ENCODE measurements at regions not wholly inside any gene's neighbourhood (a gene's known extent, or its start where the extent isn't known, plus 50 kb on each side); places are given as distances from the start of the nearest gene placed in this dataset.

DNA sequence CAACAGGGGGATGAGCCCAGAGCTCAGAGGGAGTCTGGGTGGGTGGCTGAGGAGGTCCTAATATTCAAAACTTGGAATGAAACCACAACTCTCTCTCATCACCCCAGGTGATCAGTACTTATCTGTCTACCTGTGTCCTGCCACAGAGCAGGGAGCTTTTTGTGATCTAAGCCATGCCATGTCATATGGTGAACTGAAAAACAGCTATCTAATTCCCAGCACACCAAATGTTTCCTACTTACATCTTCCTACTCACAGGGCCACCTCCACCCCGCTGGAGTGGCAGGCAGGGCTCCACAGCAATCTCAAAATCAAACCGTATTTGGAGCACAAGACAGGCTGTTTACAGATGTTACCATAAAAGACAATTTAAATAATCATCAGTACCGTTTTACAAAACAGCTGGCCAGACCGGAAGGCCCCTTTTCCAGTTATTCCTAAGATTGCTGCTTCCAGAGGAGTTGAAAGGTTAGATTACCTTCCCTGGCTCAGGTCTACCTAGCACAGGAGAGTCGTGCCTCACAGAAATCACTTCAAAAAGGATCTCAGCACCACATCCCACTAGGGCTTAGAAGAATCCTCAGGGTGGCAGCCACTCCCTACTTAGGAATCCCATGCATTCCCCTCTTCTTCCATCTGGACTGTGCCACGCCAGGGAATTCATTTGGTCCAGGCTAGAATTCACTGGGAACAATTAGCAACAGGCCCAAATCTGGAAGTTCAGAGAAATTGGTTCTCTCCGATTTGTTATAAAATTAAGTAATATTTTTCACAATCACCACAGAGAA is 226.6 kb upstream of the IL12A start:
- TF ChIP-seq, protein P1, sequence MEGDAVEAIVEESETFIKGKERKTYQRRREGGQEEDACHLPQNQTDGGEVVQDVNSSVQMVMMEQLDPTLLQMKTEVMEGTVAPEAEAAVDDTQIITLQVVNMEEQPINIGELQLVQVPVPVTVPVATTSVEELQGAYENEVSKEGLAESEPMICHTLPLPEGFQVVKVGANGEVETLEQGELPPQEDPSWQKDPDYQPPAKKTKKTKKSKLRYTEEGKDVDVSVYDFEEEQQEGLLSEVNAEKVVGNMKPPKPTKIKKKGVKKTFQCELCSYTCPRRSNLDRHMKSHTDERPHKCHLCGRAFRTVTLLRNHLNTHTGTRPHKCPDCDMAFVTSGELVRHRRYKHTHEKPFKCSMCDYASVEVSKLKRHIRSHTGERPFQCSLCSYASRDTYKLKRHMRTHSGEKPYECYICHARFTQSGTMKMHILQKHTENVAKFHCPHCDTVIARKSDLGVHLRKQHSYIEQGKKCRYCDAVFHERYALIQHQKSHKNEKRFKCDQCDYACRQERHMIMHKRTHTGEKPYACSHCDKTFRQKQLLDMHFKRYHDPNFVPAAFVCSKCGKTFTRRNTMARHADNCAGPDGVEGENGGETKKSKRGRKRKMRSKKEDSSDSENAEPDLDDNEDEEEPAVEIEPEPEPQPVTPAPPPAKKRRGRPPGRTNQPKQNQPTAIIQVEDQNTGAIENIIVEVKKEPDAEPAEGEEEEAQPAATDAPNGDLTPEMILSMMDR (IDR thresholded peaks at IDR 0.05; ENCODE audit: poor library complexity) = no peak
- no peak for TF ChIP-seq EZH2 (IDR thresholded peaks at IDR 0.05; ENCODE audit: borderline replicate concordance)

Measured in hepatocyte (in vitro differentiated cells).